Upper lobe of right lung (tissue), 1 donor: ENCODE measurements at regions not wholly inside any gene's neighbourhood (a gene's known extent, or its start where the extent isn't known, plus 50 kb on each side); places are given as distances from the start of the nearest gene placed in this dataset.
A peak's percentile ranks its signal among the peaks of the same experiment; 100 is the strongest.

Experiments used
- ATAC-seq: fragments of 200-7000 bp; cut with Tn5 transposase; one replicate; pipeline ENCODE4 v1.9.1; 2020; ENCODE audit warnings: mild to moderate bottlenecking, moderate library complexity
- DNase-seq: peaks from one replicate; pipeline ENCODE4 v3.0.0-alpha.2; 2020
- H3K27ac ChIP-seq: fragments of 200-600 bp; one replicate; pipeline ENCODE4 v1.8.0; 2022
- H3K27me3 ChIP-seq: fragments of 200-600 bp; one replicate; pipeline ENCODE4 v1.8.0; 2022; ENCODE audit warnings: mild to moderate bottlenecking
- H3K36me3 ChIP-seq: fragments of 200-600 bp; one replicate; pipeline ENCODE4 v1.8.0; 2022
- H3K4me1 ChIP-seq: fragments of 200-600 bp; one replicate; pipeline ENCODE4 v1.8.0; 2022
- H3K4me3 ChIP-seq: fragments of 200-600 bp; one replicate; pipeline ENCODE4 v1.8.0; 2022; ENCODE audit warnings: mild to moderate bottlenecking
- H3K9me3 ChIP-seq: fragments of 200-600 bp; one replicate; pipeline ENCODE4 v1.8.0; 2022
- intact Hi-C: fragments of 100-400 bp; cut with DNase I; formaldehyde crosslinking; loops from one replicate; pipeline ENCODE4 v1.11.0; 2022
- TF ChIP-seq, protein P1 (sequence below): fragments of 200-600 bp; IDR thresholded peaks from one replicate; pipeline ENCODE4 v1.8.0; 2022; ENCODE audit warnings: antibody characterized with exemption
- donor health status: DM: no; HTN: yes; CAD: no; lungs with severe emphysema.

DNA sequence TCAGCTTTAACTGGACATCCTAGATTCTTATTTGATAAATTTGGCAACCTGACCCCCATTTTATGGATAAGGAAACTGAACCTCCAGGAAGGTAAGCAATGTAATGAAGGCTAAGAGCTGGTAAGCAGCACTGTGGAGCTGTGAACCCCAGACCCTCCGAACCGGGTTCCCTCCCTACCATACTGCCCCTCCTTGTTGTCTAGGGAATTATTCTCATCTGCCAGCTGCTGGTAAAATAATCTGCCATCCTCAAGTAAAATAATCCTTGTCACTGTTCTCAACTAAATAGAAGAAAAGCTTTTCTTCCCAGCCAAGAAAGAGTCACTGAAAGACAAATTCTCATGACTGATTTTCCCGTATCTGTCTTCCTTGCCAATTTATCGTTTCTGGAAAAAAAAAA is 55.8 kb upstream of the PRDX6 start:
- Histone ChIP-seq H3K27ac (no peak overlapping the region), H3K4me3 (no peak overlapping the region), H3K4me1 (no peaks in the 10 kb centered on the region), H3K36me3 (no peaks in the 10 kb centered on the region), H3K9me3 (no peaks in the 10 kb centered on the region), H3K27me3 (no peaks in the 10 kb centered on the region)
- intact Hi-C loops = no loop called here
- TF ChIP-seq, protein P1, sequence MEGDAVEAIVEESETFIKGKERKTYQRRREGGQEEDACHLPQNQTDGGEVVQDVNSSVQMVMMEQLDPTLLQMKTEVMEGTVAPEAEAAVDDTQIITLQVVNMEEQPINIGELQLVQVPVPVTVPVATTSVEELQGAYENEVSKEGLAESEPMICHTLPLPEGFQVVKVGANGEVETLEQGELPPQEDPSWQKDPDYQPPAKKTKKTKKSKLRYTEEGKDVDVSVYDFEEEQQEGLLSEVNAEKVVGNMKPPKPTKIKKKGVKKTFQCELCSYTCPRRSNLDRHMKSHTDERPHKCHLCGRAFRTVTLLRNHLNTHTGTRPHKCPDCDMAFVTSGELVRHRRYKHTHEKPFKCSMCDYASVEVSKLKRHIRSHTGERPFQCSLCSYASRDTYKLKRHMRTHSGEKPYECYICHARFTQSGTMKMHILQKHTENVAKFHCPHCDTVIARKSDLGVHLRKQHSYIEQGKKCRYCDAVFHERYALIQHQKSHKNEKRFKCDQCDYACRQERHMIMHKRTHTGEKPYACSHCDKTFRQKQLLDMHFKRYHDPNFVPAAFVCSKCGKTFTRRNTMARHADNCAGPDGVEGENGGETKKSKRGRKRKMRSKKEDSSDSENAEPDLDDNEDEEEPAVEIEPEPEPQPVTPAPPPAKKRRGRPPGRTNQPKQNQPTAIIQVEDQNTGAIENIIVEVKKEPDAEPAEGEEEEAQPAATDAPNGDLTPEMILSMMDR = no peak
- ATAC-seq = no peak
- no peak for DNase-seq

DNA sequence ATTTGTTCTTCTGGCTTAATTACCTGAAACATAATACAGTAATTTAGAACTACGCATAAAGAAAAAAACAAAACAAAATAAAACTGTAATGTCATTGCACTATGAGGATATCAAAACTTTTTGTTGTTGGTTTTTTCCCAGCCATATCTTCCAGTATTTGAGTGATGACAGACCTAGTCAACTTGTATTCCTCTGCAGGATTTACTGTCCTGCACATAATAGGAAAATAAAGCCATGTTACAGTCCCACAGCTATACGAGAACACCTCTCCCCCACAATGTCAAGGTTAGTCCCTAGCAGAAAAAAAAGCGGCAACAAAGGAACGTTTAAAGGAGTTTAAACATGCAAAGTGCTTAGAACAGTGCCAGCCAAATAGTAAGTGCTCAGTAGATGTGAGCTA is 55.3 kb upstream of the PRDX6 start:
- DNase-seq (no peak), ATAC-seq (no peak)
- Histone ChIP-seq H3K36me3 (no peaks in the 10 kb centered on the region), H3K4me1 (no peaks in the 10 kb centered on the region), H3K4me3 (no peak overlapping the region), H3K9me3 (no peaks in the 10 kb centered on the region), H3K27ac (no peak overlapping the region), H3K27me3 (no peaks in the 10 kb centered on the region)
- TF ChIP-seq, protein P1 = no peak
- intact Hi-C loops = no loop called here

DNA sequence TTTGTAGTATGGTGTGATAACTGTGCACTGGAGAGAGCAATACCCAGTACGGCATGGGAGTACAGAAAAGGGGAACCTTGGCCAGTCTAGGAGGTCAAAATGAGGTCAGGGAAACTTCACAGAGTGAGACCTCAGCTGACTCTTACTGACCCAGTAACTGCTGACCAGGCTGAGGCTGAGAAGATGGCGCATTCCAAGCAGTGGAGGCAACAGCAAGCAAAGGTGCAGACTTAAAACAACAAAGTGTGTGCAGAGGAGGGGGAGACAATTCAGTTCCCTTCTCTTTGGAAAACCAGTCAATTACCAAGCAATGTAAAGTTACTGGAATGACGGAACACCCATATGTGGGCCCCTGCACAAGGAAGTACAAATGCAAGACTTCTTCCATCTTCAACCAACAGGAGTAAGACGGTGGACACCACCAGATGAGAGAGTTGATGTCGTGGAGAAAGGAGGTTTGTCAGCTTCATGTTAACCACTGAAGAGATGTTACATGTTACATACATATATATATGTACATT is 54.6 kb upstream of the PRDX6 start:
- DNase-seq (no peak), ATAC-seq (peak; percentile 89)
- Histone ChIP-seq H3K4me3 (no peak overlapping the region), H3K27ac (no peak overlapping the region), H3K4me1 (no peaks in the 10 kb centered on the region), H3K36me3 (no peaks in the 10 kb centered on the region), H3K9me3 (no peaks in the 10 kb centered on the region), H3K27me3 (no peaks in the 10 kb centered on the region)
- intact Hi-C loops = no loop called here
- TF ChIP-seq, protein P1 = no peak

GRCh38 chr1:173423291-173423690 is 53.8 kb upstream of the PRDX6 start:
- TF ChIP-seq, protein P1 = no peak
- no peaks in the 10 kb centered on the region for H3K27me3 ChIP-seq
- no peaks in the 10 kb centered on the region for H3K36me3 ChIP-seq
- no peak overlapping the region for H3K4me3 ChIP-seq
- H3K9me3 ChIP-seq = no peaks in the 10 kb centered on the region
- H3K4me1 ChIP-seq = no peaks in the 10 kb centered on the region
- H3K27ac ChIP-seq = no peak overlapping the region
- DNase-seq (no peak), ATAC-seq (no peak)
- intact Hi-C loops = no loop called here

DNA sequence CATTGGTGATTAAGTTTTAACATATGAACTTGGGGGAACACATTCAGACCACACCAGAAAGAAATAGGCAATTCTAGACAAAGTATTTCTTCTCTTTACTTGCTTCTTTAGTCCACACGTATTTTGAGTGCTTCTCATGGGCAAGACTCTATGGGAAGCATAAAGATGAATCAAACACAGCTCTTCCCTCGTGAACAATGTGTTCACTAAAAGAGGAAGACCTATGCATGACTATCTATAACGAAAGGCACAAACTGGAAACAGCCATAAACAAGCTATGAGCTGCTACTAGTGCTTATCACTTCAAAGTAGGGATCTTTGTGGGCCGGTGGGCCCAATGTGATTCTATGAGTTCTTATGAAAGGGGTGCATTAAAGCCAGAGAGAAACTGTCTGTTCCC is 53.0 kb upstream of the PRDX6 start:
- H3K9me3 ChIP-seq = no peaks in the 10 kb centered on the region
- DNase-seq (no peak), ATAC-seq (peak; percentile 25)
- H3K27ac ChIP-seq = no peak overlapping the region
- H3K36me3 ChIP-seq = no peaks in the 10 kb centered on the region
- H3K4me3 ChIP-seq = no peak overlapping the region
- peaks cover 1% of the 10 kb centered on the region for H3K4me1 ChIP-seq
- intact Hi-C loops = no loop called here
- no peaks in the 10 kb centered on the region for H3K27me3 ChIP-seq
- TF ChIP-seq, protein P1 = no peak

DNA sequence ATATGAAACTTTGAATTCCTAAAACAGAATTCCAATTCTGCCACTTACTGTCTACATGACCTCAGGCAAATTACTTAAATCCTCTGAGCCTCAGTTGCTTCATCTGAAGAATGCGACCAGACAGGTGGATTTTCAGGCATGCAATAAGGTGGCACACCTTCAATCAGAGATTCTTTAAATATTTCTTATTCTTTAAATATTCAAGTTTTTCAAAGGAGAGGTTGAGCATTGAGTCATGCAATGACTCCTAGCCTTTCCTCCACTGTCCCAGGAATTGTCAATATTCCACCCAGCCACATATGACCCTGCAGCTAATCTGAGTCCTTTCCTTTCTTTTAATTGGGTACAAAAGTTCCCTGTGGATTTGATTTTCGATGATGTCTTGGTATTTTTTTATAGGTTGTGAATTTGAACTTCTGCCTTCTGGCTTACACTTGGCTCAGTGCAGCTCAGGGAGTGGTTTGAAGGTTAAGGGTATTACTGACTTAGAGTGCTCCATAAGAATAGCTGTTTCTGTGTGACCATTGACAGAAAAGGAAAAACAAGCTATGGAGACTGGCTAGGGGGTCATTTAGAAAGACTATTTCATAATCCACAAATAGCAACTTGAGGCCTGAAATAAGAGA is 52.2 kb upstream of the PRDX6 start:
- TF ChIP-seq, protein P1 = no peak
- no peak for ATAC-seq

More for the DNA sequence above, 52.2 kb upstream of the PRDX6 start:
- H3K27me3 ChIP-seq = no peaks in the 10 kb centered on the region
- H3K4me1 ChIP-seq = peaks cover 9% of the 10 kb centered on the region
- no peak overlapping the region for H3K4me3 ChIP-seq
- H3K27ac ChIP-seq = no peak overlapping the region
- intact Hi-C loops = no loop called here
- no peaks in the 10 kb centered on the region for H3K9me3 ChIP-seq
- no peak for DNase-seq
- H3K36me3 ChIP-seq = no peaks in the 10 kb centered on the region
